Activated T-cell treated with anti-CD3 and anti-CD28 coated beads, Interleukin-2, amount 50 U/mL, for 24 hours (primary cell): ENCODE measurements at regions not wholly inside any gene's neighbourhood (a gene's known extent, or its start where the extent isn't known, plus 50 kb on each side); places are given as distances from the start of the nearest gene placed in this dataset.
A peak's percentile ranks its signal among the peaks of the same experiment; 100 is the strongest.

ENCODE experiments used
- DNase-seq: peaks from one replicate; pipeline ENCODE4 v3.0.0-alpha.2; 2020
- H3K27ac Mint-ChIP-seq: 2 replicates; pipeline ENCODE4 v1.8.0; 2020; ENCODE audit warnings: mild to moderate bottlenecking, mixed read lengths
- H3K27me3 Mint-ChIP-seq: 2 replicates; pipeline ENCODE4 v1.8.0; 2020; ENCODE audit warnings: mixed read lengths
- H3K36me3 Mint-ChIP-seq: 2 replicates; pipeline ENCODE4 v1.8.0; 2020; ENCODE audit warnings: low read depth, mixed read lengths
- H3K4me1 Mint-ChIP-seq: 2 replicates; pipeline ENCODE4 v1.8.0; 2020; ENCODE audit warnings: low read depth, mixed read lengths
- H3K4me3 Mint-ChIP-seq: 2 replicates; pipeline ENCODE4 v1.8.0; 2020; ENCODE audit warnings: mild to moderate bottlenecking, moderate library complexity, mixed read lengths
- H3K9me3 Mint-ChIP-seq: 2 replicates; pipeline ENCODE4 v1.8.0; 2020; ENCODE audit warnings: mixed read lengths

DNA sequence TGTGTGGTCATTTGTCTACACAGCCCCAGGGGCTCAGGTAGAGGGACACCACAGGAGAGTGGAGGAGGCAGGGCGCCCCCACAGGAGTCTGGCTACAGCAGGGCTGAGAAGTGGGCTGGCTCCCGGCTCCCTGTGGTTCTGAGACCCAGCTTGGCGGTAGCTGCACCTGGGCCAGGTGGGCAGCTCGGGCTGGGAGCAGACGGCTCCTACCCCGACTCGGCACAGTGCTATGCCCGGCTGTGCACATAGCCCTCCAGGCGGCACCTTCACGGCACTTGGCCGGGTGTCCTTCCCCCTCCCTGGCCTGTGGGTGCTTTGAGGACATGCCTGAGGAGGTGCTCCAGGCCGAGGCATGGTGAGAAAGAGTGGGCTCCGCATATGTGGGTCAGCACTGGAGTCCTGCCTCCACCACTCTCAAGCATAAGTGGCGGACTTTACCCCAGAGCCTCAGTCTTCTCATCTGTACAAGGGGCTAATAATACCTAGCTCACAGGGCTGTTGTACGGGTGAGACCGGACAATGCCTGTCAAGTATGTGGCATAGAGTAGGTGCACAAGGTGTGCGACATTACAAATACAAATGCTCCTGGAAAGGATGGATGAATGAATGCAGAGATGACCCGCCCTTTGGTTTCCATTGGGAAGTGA lies 50.1 kb upstream of the JPH3 start:
- no peaks in the 10 kb centered on the region for H3K36me3 Mint-ChIP-seq
- H3K9me3 Mint-ChIP-seq: no peaks in the 10 kb centered on the region
- peaks cover 22% of the 10 kb centered on the region for H3K27me3 Mint-ChIP-seq
- no peaks in the 10 kb centered on the region for H3K4me1 Mint-ChIP-seq
- no peak overlapping the region for H3K27ac Mint-ChIP-seq
- no peak for DNase-seq
- H3K4me3 Mint-ChIP-seq: no peak overlapping the region

DNA sequence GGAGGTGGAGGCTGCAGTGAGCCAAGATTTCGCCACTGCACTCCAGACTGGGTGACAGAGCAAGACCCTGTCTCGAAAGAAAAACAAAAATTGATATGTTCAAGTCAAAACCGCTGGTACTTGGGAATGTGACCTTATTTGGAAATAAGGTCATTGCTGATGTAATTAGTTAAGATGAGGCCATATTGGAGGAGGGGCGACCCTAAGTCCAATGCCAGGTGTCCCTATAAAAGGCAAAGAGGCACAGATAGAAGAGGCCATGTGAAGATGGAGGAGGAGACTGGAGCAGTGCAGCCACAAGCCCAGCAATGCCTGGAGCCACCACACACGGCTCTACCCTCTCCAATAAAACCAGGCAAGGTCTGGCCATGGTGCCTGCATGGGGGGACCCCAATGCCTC lies 50.8 kb upstream of the JPH3 start:
- no peak overlapping the region for H3K4me3 Mint-ChIP-seq
- no peak overlapping the region for H3K27ac Mint-ChIP-seq
- no peak for DNase-seq
- H3K27me3 Mint-ChIP-seq: peaks cover 26% of the 10 kb centered on the region
- H3K9me3 Mint-ChIP-seq: no peaks in the 10 kb centered on the region
- H3K4me1 Mint-ChIP-seq: no peaks in the 10 kb centered on the region
- no peaks in the 10 kb centered on the region for H3K36me3 Mint-ChIP-seq

DNA sequence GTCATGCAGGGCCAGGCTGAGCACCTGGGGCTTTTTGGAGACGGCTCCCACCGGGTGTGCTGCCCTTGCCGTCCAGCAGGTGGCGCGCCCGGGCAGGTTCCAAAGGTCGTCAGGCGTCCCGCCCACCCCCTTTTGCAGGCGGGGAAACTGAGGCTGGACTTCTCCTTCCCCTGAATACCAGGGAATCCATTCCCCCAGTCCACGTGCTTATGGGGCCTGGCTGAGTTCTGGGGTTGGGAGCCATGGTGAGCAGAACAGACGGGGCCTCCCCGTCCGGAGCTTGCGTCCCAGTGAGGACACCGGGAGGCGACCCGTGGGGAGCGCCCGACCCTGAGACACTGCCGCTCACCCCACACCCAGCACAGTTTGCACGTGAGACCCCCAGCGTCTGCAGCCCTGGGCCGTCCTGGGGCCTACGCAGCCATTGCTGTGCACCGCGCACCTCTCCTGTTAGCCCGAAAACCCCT lies 51.8 kb upstream of the JPH3 start:
- Mint-ChIP-seq H3K36me3 (no peaks in the 10 kb centered on the region), H3K4me3 (no peak overlapping the region), H3K9me3 (no peaks in the 10 kb centered on the region), H3K27me3 (peaks cover 32% of the 10 kb centered on the region), H3K4me1 (no peaks in the 10 kb centered on the region), H3K27ac (no peak overlapping the region)
- DNase-seq: peak; percentile 78

DNA sequence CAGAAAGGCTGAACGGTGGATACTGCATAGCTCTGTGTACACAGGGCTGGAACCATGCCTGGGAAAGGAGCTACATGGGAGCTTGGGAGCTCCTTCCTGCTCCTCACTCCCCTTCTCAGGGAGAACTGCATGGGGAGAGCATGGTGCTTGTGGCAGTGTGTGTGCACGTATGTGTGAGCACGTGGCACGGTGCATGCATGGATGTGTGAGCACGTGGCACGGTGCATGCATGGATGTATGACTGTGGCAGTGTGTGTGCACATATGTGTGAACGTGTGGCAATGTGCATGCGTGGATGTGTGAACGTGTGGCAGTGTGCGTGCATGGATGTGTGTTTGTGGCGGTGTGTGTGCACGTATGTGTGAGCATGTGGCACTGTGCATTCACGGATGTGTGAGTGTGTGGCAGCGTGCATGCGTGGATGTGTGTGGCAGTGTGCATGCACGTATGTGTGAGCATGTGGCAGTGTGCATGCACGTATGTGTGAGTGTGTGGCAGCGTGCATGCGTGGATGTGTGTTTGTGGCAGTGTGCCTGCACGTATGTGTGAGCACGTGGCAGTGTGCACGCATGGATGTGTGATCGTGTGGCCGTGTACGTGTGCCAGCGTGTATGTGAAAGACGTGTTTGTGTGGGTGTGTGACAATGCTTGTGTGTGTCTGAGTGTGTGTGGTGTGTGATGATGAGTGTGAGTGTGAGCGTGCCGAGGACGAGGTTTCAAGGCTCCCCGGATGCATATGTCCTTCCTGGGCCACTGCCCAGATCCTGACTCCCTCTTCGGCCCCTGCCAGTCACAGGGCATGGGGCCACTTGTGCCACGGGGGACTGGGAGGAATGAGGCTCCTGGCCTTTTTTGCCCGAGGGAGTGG lies 52.4 kb upstream of the JPH3 start:
- H3K4me1 Mint-ChIP-seq: no peaks in the 10 kb centered on the region
- DNase-seq: no peak
- H3K27me3 Mint-ChIP-seq: peaks cover 36% of the 10 kb centered on the region
- no peaks in the 10 kb centered on the region for H3K9me3 Mint-ChIP-seq
- H3K27ac Mint-ChIP-seq: no peak overlapping the region
- H3K36me3 Mint-ChIP-seq: no peaks in the 10 kb centered on the region
- no peak overlapping the region for H3K4me3 Mint-ChIP-seq

DNA sequence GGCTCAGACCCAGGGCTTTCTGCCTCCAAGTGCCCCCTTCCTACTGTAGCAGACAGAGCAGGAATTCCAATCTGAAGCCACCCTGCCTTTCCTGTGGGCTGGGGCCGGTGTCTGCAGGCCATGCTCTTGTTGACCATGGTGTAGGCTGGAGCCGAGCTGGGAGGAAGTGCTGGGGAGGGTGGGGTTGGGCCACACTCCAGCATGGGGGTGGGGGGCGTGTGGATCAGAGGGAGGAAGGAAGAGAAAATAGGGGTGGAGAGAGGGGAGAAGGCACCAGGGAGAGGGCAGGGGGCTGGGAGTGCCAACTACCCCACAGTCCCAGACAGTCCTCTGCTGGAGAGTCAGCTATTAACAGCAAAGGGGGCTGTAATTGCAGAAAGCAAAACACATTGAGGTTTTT lies 54.3 kb upstream of the JPH3 start:
- Mint-ChIP-seq H3K4me3 (no peak overlapping the region), H3K27me3 (peaks cover 46% of the 10 kb centered on the region), H3K4me1 (peaks cover 7% of the 10 kb centered on the region), H3K27ac (no peak overlapping the region), H3K36me3 (no peaks in the 10 kb centered on the region), H3K9me3 (no peaks in the 10 kb centered on the region)
- DNase-seq: no peak

DNA sequence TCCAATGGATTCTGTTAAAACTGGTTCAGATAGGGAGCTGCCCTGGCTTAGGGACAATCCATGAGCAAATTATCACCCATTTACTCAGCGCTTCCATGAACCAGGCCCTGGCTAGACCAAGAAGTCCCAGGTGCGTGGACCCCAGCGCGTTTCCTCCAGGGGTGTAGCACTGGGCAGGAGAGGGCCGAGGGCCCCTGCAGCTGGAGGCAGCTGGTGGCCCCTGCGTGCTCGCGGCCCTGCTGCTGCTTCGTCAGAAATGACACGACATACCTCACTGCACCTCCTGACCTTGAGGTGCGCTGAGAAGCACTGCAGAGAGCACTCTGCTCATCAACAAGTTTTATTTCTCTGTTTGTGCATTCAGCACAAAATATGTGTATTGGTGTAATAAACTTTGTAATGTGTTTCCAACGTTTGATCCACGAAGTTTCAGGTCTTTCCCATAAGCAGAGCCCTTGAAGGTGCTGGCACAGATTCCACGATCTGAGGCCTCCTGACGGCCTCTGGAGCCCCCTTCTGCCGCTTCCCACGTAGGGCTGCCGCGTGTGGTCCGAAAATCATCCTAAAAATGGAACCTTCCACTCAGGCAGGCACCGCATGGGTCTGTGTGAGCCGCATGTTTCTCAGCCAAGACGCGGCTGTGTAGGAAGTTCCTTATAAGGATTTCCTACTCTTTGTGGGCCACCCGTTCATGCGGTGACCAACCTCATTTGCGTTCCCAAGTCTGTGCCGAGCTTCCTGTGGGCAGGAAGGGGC lies 50.8 kb upstream of the ZCCHC14 start:
- peaks cover 60% of the 10 kb centered on the region for H3K27me3 Mint-ChIP-seq
- no peaks in the 10 kb centered on the region for H3K9me3 Mint-ChIP-seq
- H3K27ac Mint-ChIP-seq: no peak overlapping the region
- DNase-seq: no peak
- no peaks in the 10 kb centered on the region for H3K36me3 Mint-ChIP-seq
- peaks cover 8% of the 10 kb centered on the region for H3K4me1 Mint-ChIP-seq
- no peak overlapping the region for H3K4me3 Mint-ChIP-seq

DNA sequence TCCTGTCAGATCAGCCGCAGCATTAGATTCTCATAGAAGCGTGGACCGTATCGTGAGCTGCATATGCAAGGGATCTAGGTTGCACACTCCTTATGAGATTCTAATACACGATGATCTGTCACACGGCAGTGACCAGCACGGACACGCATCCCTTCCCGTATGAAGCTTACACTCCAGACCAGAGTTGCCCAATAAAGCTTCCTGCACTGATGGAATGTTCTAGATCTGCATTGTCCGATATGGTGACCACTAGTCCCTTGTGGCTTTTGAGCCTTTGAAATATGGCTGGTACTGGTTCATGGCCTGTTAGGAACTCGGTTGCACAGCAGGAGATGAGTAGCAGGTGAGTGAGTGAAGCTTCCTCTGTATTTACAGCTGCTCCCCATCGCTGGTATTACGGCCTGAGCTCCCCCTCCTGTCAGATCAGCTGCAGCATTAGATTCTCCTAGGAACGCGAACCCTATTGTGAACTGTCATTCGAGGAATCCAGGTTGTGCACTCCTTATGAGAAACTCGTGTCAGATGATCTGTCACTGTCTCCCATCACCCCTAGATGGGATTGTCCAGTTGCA lies 49.8 kb upstream of the ZCCHC14 start:
- no peak for DNase-seq
- Mint-ChIP-seq H3K4me3 (no peak overlapping the region), H3K27me3 (peaks cover 59% of the 10 kb centered on the region), H3K4me1 (peaks cover 15% of the 10 kb centered on the region), H3K9me3 (no peaks in the 10 kb centered on the region), H3K36me3 (no peaks in the 10 kb centered on the region), H3K27ac (no peak overlapping the region)
